Neural progenitor cell (in vitro differentiated cells): ENCODE measurements at regions not wholly inside any gene's neighbourhood (a gene's known extent, or its start where the extent isn't known, plus 50 kb on each side); places are given as distances from the start of the nearest gene placed in this dataset.

ENCODE experiments used
- DNase-seq: peaks from one replicate; pipeline ENCODE4 v3.0.0-alpha.2; 2016; ENCODE audit warnings: low spot score
- H2AFZ ChIP-seq: fragments of 200-600 bp; sonication (generic); replicated peaks from 2 replicates; pipeline ENCODE4 v1.6.1; 2016; ENCODE audit warnings: antibody characterized with exemption
- H3F3A ChIP-seq: fragments of 200-600 bp; sonication (generic); 2 replicates; pipeline ENCODE4 v1.6.1; 2016; ENCODE audit warnings: antibody characterized with exemption, low read depth
- H3K27ac ChIP-seq: fragments of 200-600 bp; sonication (generic); 2 replicates; pipeline ENCODE4 v1.5.1; 2016; ENCODE audit warnings: mild to moderate bottlenecking
- H3K27me3 ChIP-seq: fragments of 200-600 bp; sonication (generic); 2 replicates; pipeline ENCODE4 v1.6.1; 2016; ENCODE audit warnings: mild to moderate bottlenecking, moderate library complexity
- H3K36me3 ChIP-seq: fragments of 200-600 bp; sonication (generic); 2 replicates; pipeline ENCODE4 v1.5.1; 2016
- H3K4me1 ChIP-seq: fragments of 200-600 bp; sonication (generic); 2 replicates; pipeline ENCODE4 v1.6.1; 2016; ENCODE audit warnings: mixed run types
- H3K4me2 ChIP-seq: fragments of 200-600 bp; sonication (generic); 2 replicates; pipeline ENCODE4 v1.6.1; 2016
- H3K4me3 ChIP-seq: fragments of 200-600 bp; sonication (generic); 2 replicates; pipeline ENCODE4 v1.5.1; 2016
- H3K79me2 ChIP-seq: fragments of 200-600 bp; sonication (generic); 2 replicates; pipeline ENCODE4 v1.6.1; 2016; ENCODE audit warnings: low read depth
- H3K9ac ChIP-seq: fragments of 200-600 bp; sonication (generic); 2 replicates; pipeline ENCODE4 v1.6.1; 2016
- H3K9me3 ChIP-seq: fragments of 200-600 bp; sonication (generic); 2 replicates; pipeline ENCODE4 v1.5.1; 2016; ENCODE audit warnings: low read depth
- H4K20me1 ChIP-seq: fragments of 200-600 bp; sonication (generic); 2 replicates; pipeline ENCODE4 v1.6.1; 2016; ENCODE audit warnings: low read depth
- H3K27ac Mint-ChIP-seq: 3 replicates; pipeline ENCODE4 v1.8.0; 2021; ENCODE audit warnings: mixed read lengths
- H3K27me3 Mint-ChIP-seq: 2 replicates; pipeline ENCODE4 v1.8.0; 2022; ENCODE audit warnings: low read depth, mild to moderate bottlenecking, inconsistent platforms, moderate library complexity, mixed read lengths; ENCODE audit not compliant: insufficient read depth
- H3K36me3 Mint-ChIP-seq: 3 replicates; pipeline ENCODE4 v1.8.0; 2021; ENCODE audit warnings: mixed read lengths
- H3K4me1 Mint-ChIP-seq: 3 replicates; pipeline ENCODE4 v1.8.0; 2021; ENCODE audit warnings: mixed read lengths
- H3K4me3 Mint-ChIP-seq: 3 replicates; pipeline ENCODE4 v1.8.0; 2021; ENCODE audit warnings: mild to moderate bottlenecking, moderate library complexity, mixed read lengths
- H3K9me3 Mint-ChIP-seq: 3 replicates; pipeline ENCODE4 v1.8.0; 2020; ENCODE audit warnings: mixed read lengths
- EZH2 ChIP-seq: fragments of 200-600 bp; sonication (generic); IDR thresholded peaks from 2 replicates; pipeline ENCODE4 v1.6.1; 2017; ENCODE audit warnings: antibody characterized with exemption, mild to moderate bottlenecking, moderate library complexity
- EZH2phosphoT487 ChIP-seq: fragments of 200-600 bp; sonication (generic); IDR thresholded peaks from 2 replicates; pipeline ENCODE4 v1.6.1; 2017; ENCODE audit warnings: antibody characterized with exemption
- TF ChIP-seq, protein P1 (sequence below): fragments of 200-600 bp; sonication (generic); IDR thresholded peaks from 2 replicates; pipeline ENCODE4 v1.5.1; 2017; ENCODE audit warnings: antibody characterized with exemption, mild to moderate bottlenecking

DNA sequence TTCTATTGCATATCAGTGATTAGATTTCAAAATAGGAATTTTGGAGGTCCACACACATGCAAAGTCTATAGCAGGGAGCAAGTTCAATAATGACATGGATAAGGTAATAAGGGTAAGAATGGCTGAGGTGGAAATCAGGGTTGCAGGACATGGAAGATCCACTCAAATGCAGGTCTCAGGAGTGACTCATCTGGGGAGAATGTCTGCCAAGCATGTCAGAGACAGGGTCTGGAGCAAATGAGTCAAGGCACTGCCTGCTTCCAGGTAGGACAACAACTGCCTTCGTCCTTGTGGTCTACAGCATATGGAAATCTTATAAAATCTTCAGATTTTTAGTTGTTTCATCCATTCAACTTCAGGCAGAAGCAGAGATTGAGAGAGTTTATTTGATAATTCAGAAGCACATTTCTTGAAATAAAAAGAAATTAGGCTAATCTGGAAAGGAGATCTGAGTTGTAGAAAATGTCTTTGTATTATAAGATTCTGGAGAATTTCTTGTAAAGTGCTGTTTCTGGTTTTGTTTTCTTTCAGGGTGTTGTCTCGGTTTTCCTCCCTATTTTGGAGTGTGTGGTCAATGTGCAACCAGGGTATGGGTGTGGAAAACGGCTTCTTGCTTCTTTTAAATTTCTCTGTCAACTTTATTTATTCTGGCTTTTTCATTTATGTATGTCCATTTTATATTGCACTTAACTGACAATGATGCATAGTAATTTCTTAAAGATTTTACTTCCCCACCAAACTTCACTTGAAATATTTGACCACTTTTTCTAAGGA is 748.8 kb downstream of the LIG4 start:
- Histone ChIP-seq H3K36me3 (no peaks in the 10 kb centered on the region), H3K79me2 (no peaks in the 10 kb centered on the region), H2AFZ (no peak overlapping the region), H3K4me3 (no peak overlapping the region), H3K27ac (no peak overlapping the region), H3K9me3 (no peaks in the 10 kb centered on the region), H3F3A (no peaks in the 10 kb centered on the region), H4K20me1 (no peaks in the 10 kb centered on the region), H3K4me1 (no peaks in the 10 kb centered on the region), H3K4me2 (no peak overlapping the region), H3K9ac (no peak overlapping the region), H3K27me3 (no peaks in the 10 kb centered on the region)
- Mint-ChIP-seq H3K9me3 (no peaks in the 10 kb centered on the region), H3K27me3 (no peaks in the 10 kb centered on the region), H3K27ac (no peak overlapping the region), H3K4me1 (no peaks in the 10 kb centered on the region), H3K4me3 (no peak overlapping the region), H3K36me3 (no peaks in the 10 kb centered on the region)
- no peak for TF ChIP-seq EZH2
- no peak for TF ChIP-seq EZH2phosphoT487
- TF ChIP-seq, protein P1, sequence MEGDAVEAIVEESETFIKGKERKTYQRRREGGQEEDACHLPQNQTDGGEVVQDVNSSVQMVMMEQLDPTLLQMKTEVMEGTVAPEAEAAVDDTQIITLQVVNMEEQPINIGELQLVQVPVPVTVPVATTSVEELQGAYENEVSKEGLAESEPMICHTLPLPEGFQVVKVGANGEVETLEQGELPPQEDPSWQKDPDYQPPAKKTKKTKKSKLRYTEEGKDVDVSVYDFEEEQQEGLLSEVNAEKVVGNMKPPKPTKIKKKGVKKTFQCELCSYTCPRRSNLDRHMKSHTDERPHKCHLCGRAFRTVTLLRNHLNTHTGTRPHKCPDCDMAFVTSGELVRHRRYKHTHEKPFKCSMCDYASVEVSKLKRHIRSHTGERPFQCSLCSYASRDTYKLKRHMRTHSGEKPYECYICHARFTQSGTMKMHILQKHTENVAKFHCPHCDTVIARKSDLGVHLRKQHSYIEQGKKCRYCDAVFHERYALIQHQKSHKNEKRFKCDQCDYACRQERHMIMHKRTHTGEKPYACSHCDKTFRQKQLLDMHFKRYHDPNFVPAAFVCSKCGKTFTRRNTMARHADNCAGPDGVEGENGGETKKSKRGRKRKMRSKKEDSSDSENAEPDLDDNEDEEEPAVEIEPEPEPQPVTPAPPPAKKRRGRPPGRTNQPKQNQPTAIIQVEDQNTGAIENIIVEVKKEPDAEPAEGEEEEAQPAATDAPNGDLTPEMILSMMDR, result no peak
- DNase-seq, result no peak

DNA sequence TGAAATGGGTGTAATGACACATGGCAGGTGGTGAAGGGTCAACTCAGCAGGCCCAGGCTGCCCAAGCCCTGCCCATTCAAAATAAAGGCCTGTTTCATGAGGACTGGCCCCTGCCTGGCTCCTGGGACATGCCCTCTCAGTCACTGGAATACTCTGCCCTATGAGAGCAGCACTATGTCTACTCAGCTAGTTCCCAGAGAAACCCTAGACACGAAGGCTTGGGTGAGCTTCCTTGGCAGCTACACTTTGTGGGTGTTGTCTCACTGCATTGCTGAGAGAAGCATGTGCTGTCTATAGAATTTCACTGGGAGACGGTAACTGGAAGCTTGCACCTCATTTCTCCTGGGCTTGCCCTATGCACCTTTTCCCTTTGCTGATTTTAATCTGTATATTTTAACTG is 752.8 kb downstream of the LIG4 start:
- H3K79me2 ChIP-seq, result no peaks in the 10 kb centered on the region
- Mint-ChIP-seq H3K27me3 (no peaks in the 10 kb centered on the region), H3K27ac (no peak overlapping the region), H3K4me3 (no peak overlapping the region), H3K4me1 (peaks cover 6% of the 10 kb centered on the region), H3K36me3 (no peaks in the 10 kb centered on the region), H3K9me3 (no peaks in the 10 kb centered on the region)
- no peak overlapping the region for H3K9ac ChIP-seq
- no peak overlapping the region for H3K27ac ChIP-seq
- no peaks in the 10 kb centered on the region for H3K9me3 ChIP-seq
- no peaks in the 10 kb centered on the region for H3F3A ChIP-seq
- no peaks in the 10 kb centered on the region for H3K27me3 ChIP-seq
- no peak for DNase-seq
- no peak for TF ChIP-seq EZH2phosphoT487
- no peak for TF ChIP-seq EZH2
- TF ChIP-seq, protein P1, result no peak
- peaks cover 16% of the 10 kb centered on the region for H3K4me1 ChIP-seq
- H3K36me3 ChIP-seq, result no peaks in the 10 kb centered on the region
- no peaks in the 10 kb centered on the region for H4K20me1 ChIP-seq
- H2AFZ ChIP-seq, result no peak overlapping the region
- H3K4me3 ChIP-seq, result no peak overlapping the region
- H3K4me2 ChIP-seq, result no peak overlapping the region

DNA sequence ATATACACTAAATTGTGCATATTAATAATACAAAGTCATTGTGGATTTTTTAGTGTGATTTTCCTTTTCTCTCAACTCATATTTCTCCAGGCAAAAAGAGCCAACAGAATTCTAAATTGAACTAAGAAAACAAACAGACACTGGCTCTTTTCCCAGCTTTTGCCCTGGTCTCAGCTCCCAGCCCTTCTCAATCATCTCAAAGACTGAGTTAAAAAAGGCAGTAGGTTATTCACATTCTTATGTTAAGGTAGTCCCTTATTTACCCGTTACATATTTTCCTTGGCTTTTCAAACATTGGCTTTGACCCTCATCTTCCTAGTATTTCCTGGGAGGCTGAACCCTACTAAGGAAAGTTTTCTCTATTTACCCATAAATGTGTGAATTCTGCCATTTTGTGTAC is 753.6 kb downstream of the LIG4 start:
- DNase-seq, result no peak
- Histone ChIP-seq H3K27ac (no peak overlapping the region), H3K9ac (no peak overlapping the region), H3K36me3 (no peaks in the 10 kb centered on the region), H4K20me1 (no peaks in the 10 kb centered on the region), H3K4me2 (no peak overlapping the region), H3K4me3 (no peak overlapping the region), H2AFZ (no peak overlapping the region), H3K27me3 (no peaks in the 10 kb centered on the region), H3K4me1 (peaks cover 21% of the 10 kb centered on the region), H3K9me3 (no peaks in the 10 kb centered on the region), H3F3A (no peaks in the 10 kb centered on the region), H3K79me2 (no peaks in the 10 kb centered on the region)
- TF ChIP-seq EZH2phosphoT487 (no peak), EZH2 (no peak)
- TF ChIP-seq, protein P1, result no peak
- H3K27me3 Mint-ChIP-seq, result no peaks in the 10 kb centered on the region
- no peak overlapping the region for H3K27ac Mint-ChIP-seq
- H3K4me3 Mint-ChIP-seq, result no peak overlapping the region
- H3K36me3 Mint-ChIP-seq, result no peaks in the 10 kb centered on the region
- H3K9me3 Mint-ChIP-seq, result no peaks in the 10 kb centered on the region
- peaks cover 6% of the 10 kb centered on the region for H3K4me1 Mint-ChIP-seq
